ENCODE measurements at regions not wholly inside any gene's neighbourhood (a gene's known extent, or its start where the extent isn't known, plus 50 kb on each side); places are given as distances from the start of the nearest gene placed in this dataset.

DNA sequence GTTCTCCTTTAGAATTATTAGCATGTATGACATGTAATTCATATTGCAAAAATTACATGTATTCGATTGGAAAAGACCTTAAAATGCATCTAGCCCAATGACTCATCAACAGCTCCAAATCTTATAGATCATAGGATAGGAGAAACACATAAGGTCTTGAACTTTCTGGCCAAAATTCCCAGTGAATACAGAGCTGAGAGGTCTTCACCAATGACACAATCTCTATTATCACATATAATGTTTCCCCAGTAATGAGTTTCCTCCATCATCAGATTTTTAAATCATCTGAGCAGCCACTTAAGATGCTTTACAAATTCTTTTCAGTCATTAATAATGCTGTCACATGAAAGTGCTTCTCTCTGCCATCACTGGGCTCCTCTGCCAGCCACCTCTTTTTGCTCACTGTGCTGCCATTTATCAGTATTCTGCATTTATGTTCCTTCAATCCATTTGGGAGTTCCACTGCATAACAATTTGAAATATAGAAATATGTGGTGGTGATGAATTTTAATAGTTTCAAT, 804.9 kb downstream of the SUCLG1 start:
- Mint-ChIP-seq H3K4me1 (ENCODE audit: low read depth) (no peaks in the 10 kb centered on the region), H3K4me3 (no peak overlapping the region), H3K36me3 (ENCODE audit: low read depth) (no peaks in the 10 kb centered on the region), H3K9me3 (peaks cover 2% of the 10 kb centered on the region), H3K27ac (no peak overlapping the region), H3K27me3 (no peaks in the 10 kb centered on the region)
- CTCF ChIA-PET: no interaction called here
- ATAC-seq (ENCODE audit: poor library complexity) (no peak), DNase-seq (no peak)
- Histone ChIP-seq H3K9me3 (ENCODE audit: control insufficient read depth in 1 of 2, insufficient read depth in 1 of 2, low read length in 2 of 2) (no peaks in the 10 kb centered on the region), H3K36me3 (ENCODE audit: insufficient read depth, low read length) (no peaks in the 10 kb centered on the region), H3K27ac (ENCODE audit: low read depth in 1 of 2, low read length in 2 of 2) (no peak overlapping the region), H3K4me3 (ENCODE audit: low read length) (no peak overlapping the region), H3K4me1 (ENCODE audit: insufficient read depth, low read length) (no peaks in the 10 kb centered on the region), H3K27me3 (ENCODE audit: control insufficient read depth in 1 of 2, insufficient read depth in 2 of 2, low read length in 2 of 2) (no peaks in the 10 kb centered on the region)
- intact Hi-C loops (cut with DNase I, micrococcal nuclease): no loop called here
- POLR2A ChIA-PET: no interaction called here
- TF ChIP-seq, protein P1, sequence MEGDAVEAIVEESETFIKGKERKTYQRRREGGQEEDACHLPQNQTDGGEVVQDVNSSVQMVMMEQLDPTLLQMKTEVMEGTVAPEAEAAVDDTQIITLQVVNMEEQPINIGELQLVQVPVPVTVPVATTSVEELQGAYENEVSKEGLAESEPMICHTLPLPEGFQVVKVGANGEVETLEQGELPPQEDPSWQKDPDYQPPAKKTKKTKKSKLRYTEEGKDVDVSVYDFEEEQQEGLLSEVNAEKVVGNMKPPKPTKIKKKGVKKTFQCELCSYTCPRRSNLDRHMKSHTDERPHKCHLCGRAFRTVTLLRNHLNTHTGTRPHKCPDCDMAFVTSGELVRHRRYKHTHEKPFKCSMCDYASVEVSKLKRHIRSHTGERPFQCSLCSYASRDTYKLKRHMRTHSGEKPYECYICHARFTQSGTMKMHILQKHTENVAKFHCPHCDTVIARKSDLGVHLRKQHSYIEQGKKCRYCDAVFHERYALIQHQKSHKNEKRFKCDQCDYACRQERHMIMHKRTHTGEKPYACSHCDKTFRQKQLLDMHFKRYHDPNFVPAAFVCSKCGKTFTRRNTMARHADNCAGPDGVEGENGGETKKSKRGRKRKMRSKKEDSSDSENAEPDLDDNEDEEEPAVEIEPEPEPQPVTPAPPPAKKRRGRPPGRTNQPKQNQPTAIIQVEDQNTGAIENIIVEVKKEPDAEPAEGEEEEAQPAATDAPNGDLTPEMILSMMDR (IDR thresholded peaks at IDR 0.05): no peak

DNA sequence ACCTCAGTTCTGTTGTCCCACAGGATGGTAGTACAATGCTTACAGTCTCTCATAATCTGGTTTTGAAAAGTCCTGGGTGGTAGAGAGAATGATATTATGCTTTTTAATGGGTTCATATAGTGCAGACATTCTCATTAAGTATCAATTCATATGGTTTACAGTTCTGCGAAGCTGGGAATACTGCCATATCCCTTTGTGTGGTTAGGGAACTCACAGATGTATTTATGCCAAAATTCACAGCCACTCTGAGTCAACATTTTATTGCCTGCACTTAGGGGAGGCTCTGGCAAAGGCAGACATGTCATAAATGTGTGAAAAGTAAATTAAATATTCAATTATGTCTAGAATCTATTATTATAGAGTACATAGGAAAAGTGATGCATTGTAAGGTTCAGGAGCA, 808.2 kb downstream of the SUCLG1 start:
- POLR2A ChIA-PET: no interaction called here
- Mint-ChIP-seq H3K27ac (no peak overlapping the region), H3K36me3 (ENCODE audit: low read depth) (no peaks in the 10 kb centered on the region), H3K27me3 (no peaks in the 10 kb centered on the region), H3K4me1 (ENCODE audit: low read depth) (no peaks in the 10 kb centered on the region), H3K4me3 (no peak overlapping the region), H3K9me3 (peaks cover 2% of the 10 kb centered on the region)
- Histone ChIP-seq H3K9me3 (ENCODE audit: control insufficient read depth in 1 of 2, insufficient read depth in 1 of 2, low read length in 2 of 2) (no peaks in the 10 kb centered on the region), H3K27ac (ENCODE audit: low read depth in 1 of 2, low read length in 2 of 2) (no peak overlapping the region), H3K36me3 (ENCODE audit: insufficient read depth, low read length) (no peaks in the 10 kb centered on the region), H3K4me1 (ENCODE audit: insufficient read depth, low read length) (no peaks in the 10 kb centered on the region), H3K4me3 (ENCODE audit: low read length) (no peak overlapping the region), H3K27me3 (ENCODE audit: control insufficient read depth in 1 of 2, insufficient read depth in 2 of 2, low read length in 2 of 2) (no peaks in the 10 kb centered on the region)
- intact Hi-C loops (cut with DNase I, micrococcal nuclease): no loop called here
- DNase-seq: no peak
- CTCF ChIA-PET: no interaction called here
- no peak for ATAC-seq (ENCODE audit: poor library complexity)
- TF ChIP-seq, protein P1 (IDR thresholded peaks at IDR 0.05): no peak

DNA sequence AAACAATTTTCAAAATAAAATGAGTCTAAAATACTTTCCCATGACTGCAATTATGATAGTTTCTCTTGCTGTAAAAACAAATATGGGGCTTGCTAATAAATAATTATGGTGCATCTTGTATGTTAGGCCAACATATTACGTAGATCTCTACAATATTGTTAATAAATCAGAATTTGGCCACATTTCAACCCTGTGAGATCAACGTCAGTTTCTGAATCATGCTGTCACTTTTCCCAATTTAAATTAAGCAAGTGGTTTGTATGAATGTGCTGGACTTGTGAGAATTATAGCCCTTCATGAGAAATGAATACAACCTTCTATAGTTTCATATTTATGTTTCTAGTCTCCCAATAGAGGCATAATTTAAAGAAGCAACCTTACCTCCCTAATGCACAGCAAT, 808.9 kb downstream of the SUCLG1 start:
- peaks cover 2% of the 10 kb centered on the region for H3K9me3 Mint-ChIP-seq
- no peaks in the 10 kb centered on the region for H3K9me3 ChIP-seq (ENCODE audit: control insufficient read depth in 1 of 2, insufficient read depth in 1 of 2, low read length in 2 of 2)
- CTCF ChIA-PET: no interaction called here
- no peaks in the 10 kb centered on the region for H3K36me3 Mint-ChIP-seq (ENCODE audit: low read depth)
- no peak overlapping the region for H3K4me3 ChIP-seq (ENCODE audit: low read length)
- no peaks in the 10 kb centered on the region for H3K36me3 ChIP-seq (ENCODE audit: insufficient read depth, low read length)
- H3K4me3 Mint-ChIP-seq: no peak overlapping the region
- intact Hi-C loops (cut with DNase I, micrococcal nuclease): no loop called here
- no peaks in the 10 kb centered on the region for H3K27me3 ChIP-seq (ENCODE audit: control insufficient read depth in 1 of 2, insufficient read depth in 2 of 2, low read length in 2 of 2)
- no peak overlapping the region for H3K27ac Mint-ChIP-seq
- no peak for DNase-seq
- H3K27me3 Mint-ChIP-seq: no peaks in the 10 kb centered on the region
- H3K4me1 Mint-ChIP-seq (ENCODE audit: low read depth): no peaks in the 10 kb centered on the region
- POLR2A ChIA-PET: no interaction called here
- H3K4me1 ChIP-seq (ENCODE audit: insufficient read depth, low read length): no peaks in the 10 kb centered on the region
- TF ChIP-seq, protein P1 (IDR thresholded peaks at IDR 0.05): no peak
- ATAC-seq (ENCODE audit: poor library complexity): no peak
- H3K27ac ChIP-seq (ENCODE audit: low read depth in 1 of 2, low read length in 2 of 2): no peak overlapping the region
